H9 (cell line): ENCODE measurements at regions not wholly inside any gene's neighbourhood (a gene's known extent, or its start where the extent isn't known, plus 50 kb on each side); places are given as distances from the start of the nearest gene placed in this dataset.
"Not testable (repeated sequence)": the region's sequence is repeated elsewhere in the genome, so short reads cannot be mapped to it uniquely, and the experiment has no call there.

Experiments
- DNase-seq: peaks from one replicate; pipeline ENCODE4 v3.0.0-alpha.2; 2017
- H2AFZ ChIP-seq: one replicate; pipeline ENCODE4 v1.6.1; 2013; ENCODE audit warnings: mild to moderate bottlenecking, low read length, control low read depth, moderate library complexity
- H2AK5ac ChIP-seq: 2 replicates; pipeline ENCODE4 v1.6.1; 2013; ENCODE audit warnings: low read length, control low read depth, mixed read lengths; ENCODE audit not compliant: insufficient read length
- H2BK120ac ChIP-seq: one replicate; pipeline ENCODE4 v1.6.1; 2013; ENCODE audit warnings: low read depth, mild to moderate bottlenecking, low read length, control low read depth, inconsistent platforms; ENCODE audit not compliant: poor library complexity, severe bottlenecking
- H2BK12ac ChIP-seq: 2 replicates; pipeline ENCODE4 v1.6.1; 2013; ENCODE audit warnings: low read length, control low read depth, mixed read lengths, low read depth; ENCODE audit not compliant: insufficient read length
- H2BK15ac ChIP-seq: 2 replicates; pipeline ENCODE4 v1.6.1; 2013; ENCODE audit warnings: low read depth, low read length, control low read depth
- H2BK20ac ChIP-seq: one replicate; pipeline ENCODE4 v1.6.1; 2013; ENCODE audit warnings: low read depth, mild to moderate bottlenecking, low read length, control low read depth, inconsistent platforms; ENCODE audit not compliant: poor library complexity, severe bottlenecking
- H2BK5ac ChIP-seq: 2 replicates; pipeline ENCODE4 v1.6.1; 2013; ENCODE audit warnings: low read length, control low read depth, mixed read lengths; ENCODE audit not compliant: insufficient read length
- H3K14ac ChIP-seq: 2 replicates; pipeline ENCODE4 v1.6.1; 2013; ENCODE audit warnings: low read length, control low read depth; ENCODE audit not compliant: insufficient read depth
- H3K18ac ChIP-seq: 2 replicates; pipeline ENCODE4 v1.6.1; 2013; ENCODE audit warnings: low read depth, mild to moderate bottlenecking, mixed read lengths, low read length, control low read depth; ENCODE audit not compliant: insufficient read length
- H3K23ac ChIP-seq: 2 replicates; pipeline ENCODE4 v1.6.1; 2013; ENCODE audit warnings: low read length, control low read depth, mixed read lengths, low read depth; ENCODE audit not compliant: insufficient read length
- H3K23me2 ChIP-seq: 2 replicates; pipeline ENCODE4 v1.6.1; 2013; ENCODE audit warnings: low read depth, mild to moderate bottlenecking, mixed read lengths, low read length, control low read depth; ENCODE audit not compliant: insufficient read length, poor library complexity, severe bottlenecking
- H3K27ac ChIP-seq: 2 replicates; pipeline ENCODE4 v1.5.1; 2013; ENCODE audit warnings: low read length, control low read depth, mixed read lengths, low read depth; ENCODE audit not compliant: insufficient read length
- H3K27me3 ChIP-seq: 2 replicates; pipeline ENCODE4 v1.6.1; 2013; ENCODE audit warnings: low read length, control low read depth, inconsistent platforms; ENCODE audit not compliant: insufficient read depth
- H3K4ac ChIP-seq: 2 replicates; pipeline ENCODE4 v1.6.1; 2013; ENCODE audit warnings: low read depth, mild to moderate bottlenecking, control low read depth, inconsistent platforms, low read length, moderate library complexity
- H3K4me1 ChIP-seq: 2 replicates; pipeline ENCODE4 v1.6.1; 2013; ENCODE audit warnings: low read length, control low read depth, inconsistent platforms; ENCODE audit not compliant: insufficient read depth
- H3K4me2 ChIP-seq: 2 replicates; pipeline ENCODE4 v1.6.1; 2013; ENCODE audit warnings: low read length, control low read depth, mixed read lengths; ENCODE audit not compliant: insufficient read length, insufficient read depth
- H3K56ac ChIP-seq: 2 replicates; pipeline ENCODE4 v1.6.1; 2013; ENCODE audit warnings: low read depth, mild to moderate bottlenecking, mixed read lengths, low read length, control low read depth; ENCODE audit not compliant: insufficient read length
- H3K79me1 ChIP-seq: 2 replicates; pipeline ENCODE4 v1.6.1; 2013; ENCODE audit warnings: low read depth, mild to moderate bottlenecking, moderate library complexity, low read length, control low read depth, inconsistent platforms; ENCODE audit not compliant: insufficient read depth, poor library complexity, severe bottlenecking
- H3K79me2 ChIP-seq: 2 replicates; pipeline ENCODE4 v1.6.1; 2013; ENCODE audit warnings: low read length, control low read depth, inconsistent platforms; ENCODE audit not compliant: insufficient read depth
- H3K9ac ChIP-seq: 2 replicates; pipeline ENCODE4 v1.6.1; 2013; ENCODE audit warnings: low read length, control low read depth, mixed read lengths; ENCODE audit not compliant: insufficient read length; ENCODE audit errors: extremely low read depth
- H3K9me3 ChIP-seq: one replicate; pipeline ENCODE4 v1.6.1; 2013; ENCODE audit warnings: low read depth, low read length, inconsistent platforms; ENCODE audit not compliant: control insufficient read depth
- H3T11ph ChIP-seq: one replicate; pipeline ENCODE4 v1.6.1; 2013; ENCODE audit warnings: mild to moderate bottlenecking, low read length, control low read depth, inconsistent platforms
- H4K20me1 ChIP-seq: one replicate; pipeline ENCODE4 v1.6.1; 2013; ENCODE audit not compliant: control insufficient read depth, insufficient read length, insufficient read depth
- H4K5ac ChIP-seq: 2 replicates; pipeline ENCODE4 v1.6.1; 2013; ENCODE audit warnings: low read depth, mild to moderate bottlenecking, mixed read lengths, low read length, control low read depth; ENCODE audit not compliant: insufficient read length
- H4K8ac ChIP-seq: replicated peaks from 2 replicates; pipeline ENCODE4 v1.6.1; 2013; ENCODE audit warnings: low read length, control low read depth, mixed read lengths, low read depth; ENCODE audit not compliant: insufficient read length
- H4K91ac ChIP-seq: 2 replicates; pipeline ENCODE4 v1.6.1; 2013; ENCODE audit warnings: low read depth, mild to moderate bottlenecking, moderate library complexity, mixed read lengths, low read length, control low read depth; ENCODE audit not compliant: insufficient read length
- H3K27ac Mint-ChIP-seq, 3 experiments: 2 replicates in 2 of 3; 3 replicates in 1 of 3; pipeline ENCODE4 v1.8.0; 2020 to 2021; ENCODE audit warnings: mixed read lengths in 3 of 3, mild to moderate bottlenecking in 1 of 3, moderate library complexity in 1 of 3
- H3K27me3 Mint-ChIP-seq: 2 replicates; pipeline ENCODE4 v1.8.0; 2021; ENCODE audit warnings: low read depth, mild to moderate bottlenecking, moderate library complexity, mixed read lengths
- H3K36me3 Mint-ChIP-seq, 3 experiments: 2 replicates in 2 of 3; 3 replicates in 1 of 3; pipeline ENCODE4 v1.8.0; 2020 to 2021; ENCODE audit warnings: low read depth in 3 of 3, mixed read lengths in 3 of 3; ENCODE audit not compliant: insufficient read depth in 1 of 3
- H3K4me1 Mint-ChIP-seq, 2 experiments: 2 replicates each; pipeline ENCODE4 v1.8.0; 2020; ENCODE audit warnings: mixed read lengths in 2 of 2
- H3K4me3 Mint-ChIP-seq, 2 experiments: 2 replicates in 1 of 2; 3 replicates in 1 of 2; pipeline ENCODE4 v1.8.0; 2020 to 2021; ENCODE audit warnings: mild to moderate bottlenecking in 2 of 2, mixed read lengths in 2 of 2, moderate library complexity in 1 of 2
- H3K9me3 Mint-ChIP-seq, 2 experiments: 2 replicates in 1 of 2; 3 replicates in 1 of 2; pipeline ENCODE4 v1.8.0; 2020; ENCODE audit warnings: mild to moderate bottlenecking in 2 of 2, mixed read lengths in 2 of 2, moderate library complexity in 1 of 2
- CTCF ChIP-seq: fragments of 200-600 bp; sonication (generic); conservative IDR thresholded peaks from 3 replicates; pipeline ENCODE4 v1.8.0; 2021; ENCODE audit warnings: antibody characterized with exemption, mild to moderate bottlenecking
- WGBS: extraction: QIAGEN DNeasy Blood & Tissue Kit; methylation state at CpG from one replicate; pipeline ENCODE4 v1.1.7; 2013; ENCODE audit warnings: missing lambda C conversion rate, low lambda C conversion rate, mixed read lengths; ENCODE audit not compliant: insufficient read length; ENCODE audit errors: extremely low coverage; 5-methylcytosine and 5-hydroxymethylcytosine counted together

- no peak overlapping the region for H2BK12ac ChIP-seq
- no peak overlapping the region for H3K14ac ChIP-seq
- H3K9me3 ChIP-seq: no peaks in the 10 kb centered on the region
- H3K4me2 ChIP-seq: no peak overlapping the region
- no peak overlapping the region for H2AK5ac ChIP-seq
- no peak overlapping the region for H4K8ac ChIP-seq
- no peaks in the 10 kb centered on the region for H4K20me1 ChIP-seq
- no peak overlapping the region for H3K9ac ChIP-seq
- WGBS: no CpG with 5 or more reads among the region's 4 CpGs
- no peak overlapping the region for H3K4ac ChIP-seq
- H2BK20ac ChIP-seq: no peak overlapping the region
- H3K27me3 Mint-ChIP-seq: peaks cover 48% of the 10 kb centered on the region
- no peak overlapping the region for H2BK120ac ChIP-seq
- H2AFZ ChIP-seq: no peak overlapping the region
- no peak overlapping the region for H3K27ac ChIP-seq
- no peak overlapping the region for H3T11ph ChIP-seq
- no peaks in the 10 kb centered on the region for H3K23me2 ChIP-seq
- H3K36me3 Mint-ChIP-seq: no peaks in the 10 kb centered on the region
- H2BK15ac ChIP-seq: no peak overlapping the region
- no peak overlapping the region for H3K56ac ChIP-seq
- peaks cover 2% of the 10 kb centered on the region in 2 experiments; a peak in 4 of 5 replicates for H3K9me3 Mint-ChIP-seq
- no peak overlapping the region for H3K18ac ChIP-seq
- H3K27me3 ChIP-seq: no peaks in the 10 kb centered on the region
- H3K79me1 ChIP-seq: no peaks in the 10 kb centered on the region
- H2BK5ac ChIP-seq: no peak overlapping the region
- H3K23ac ChIP-seq: no peak overlapping the region
- no peak overlapping the region for H4K91ac ChIP-seq
- H4K5ac ChIP-seq: no peak overlapping the region
- no peak for DNase-seq
- H3K4me1 ChIP-seq: no peaks in the 10 kb centered on the region; the same call in 1 of the 2 replicates
- TF ChIP-seq CTCF: no peak
- H3K79me2 ChIP-seq: no peaks in the 10 kb centered on the region
- peaks cover 14 to 15% of the 10 kb centered on the region in 2 experiments for H3K4me1 Mint-ChIP-seq
- H3K27ac Mint-ChIP-seq: no peak overlapping the region
- H3K4me3 Mint-ChIP-seq: no peak overlapping the region
Observed at GRCh38 chr7:69431626-69432025, 166.6 kb upstream of the AUTS2 start.

GRCh38 chr7:69432276-69432675 is 166.0 kb upstream of the AUTS2 start:
- Mint-ChIP-seq H3K27me3 (peaks cover 48% of the 10 kb centered on the region), H3K4me1 (peaks cover 14 to 15% of the 10 kb centered on the region in 2 experiments)
- H4K91ac ChIP-seq, H2BK120ac ChIP-seq, H3K79me2 ChIP-seq, H3K9ac ChIP-seq, H3K9me3 ChIP-seq, H3K4me1 ChIP-seq, H3K9me3 Mint-ChIP-seq, H3K4me3 Mint-ChIP-seq, H3K4me2 ChIP-seq, H3T11ph ChIP-seq, H3K36me3 Mint-ChIP-seq, H2BK12ac ChIP-seq, H4K20me1 ChIP-seq, H2AFZ ChIP-seq, H3K23me2 ChIP-seq, H4K5ac ChIP-seq, DNase-seq, H3K27ac Mint-ChIP-seq, H2AK5ac ChIP-seq, H3K18ac ChIP-seq, H3K79me1 ChIP-seq, H3K27me3 ChIP-seq, H3K14ac ChIP-seq, H2BK20ac ChIP-seq, H2BK15ac ChIP-seq, H2BK5ac ChIP-seq, H3K56ac ChIP-seq, H3K23ac ChIP-seq, H4K8ac ChIP-seq, H3K4ac ChIP-seq, H3K27ac ChIP-seq: not testable (repeated sequence)
- WGBS: no CpG with 5 or more reads among the region's 5 CpGs
